AG04450 (cell line): ENCODE measurements at regions not wholly inside any gene's neighbourhood (a gene's known extent, or its start where the extent isn't known, plus 50 kb on each side); places are given as distances from the start of the nearest gene placed in this dataset.

Experiments used
- CTCF ChIA-PET: fragments of 300-600, 350-600 bp; formaldehyde crosslinking; extraction: SDS; loops from one replicate; lab custom pipeline; 2022; ENCODE audit warnings: antibody characterized with exemption, inconsistent platforms; lab: Charles Lee
- POLR2A ChIA-PET: fragments of 350-600 bp; formaldehyde crosslinking; extraction: SDS; loops from one replicate; lab custom pipeline; 2021; ENCODE audit warnings: antibody characterized with exemption, inconsistent platforms; lab: Yijun Ruan, JAX
- DNase-seq: peaks from one replicate; pipeline ENCODE4 v3.0.0-alpha.2; 2011; ENCODE audit warnings: low read depth, low spot score
- H3K27ac ChIP-seq: one replicate; pipeline ENCODE4 v1.5.1; 2012; ENCODE audit warnings: low read depth, low read length, control low read depth
- H3K27me3 ChIP-seq: one replicate; pipeline ENCODE4 v1.6.0; 2012; ENCODE audit warnings: low read length; ENCODE audit not compliant: control insufficient read depth, insufficient read depth
- H3K4me3 ChIP-seq: 2 replicates; pipeline ENCODE4 v1.5.1; 2011; ENCODE audit warnings: mild to moderate bottlenecking, low read depth, low read length, control low read depth
- H3K9me3 ChIP-seq: 2 replicates; pipeline ENCODE4 v1.5.1; 2012; ENCODE audit warnings: low read length; ENCODE audit not compliant: control insufficient read depth, insufficient read depth
- TF ChIP-seq, protein P1 (sequence below): IDR thresholded peaks from 2 replicates; pipeline ENCODE4 v1.5.1; 2011; ENCODE audit warnings: low read depth, low read length, control low read depth, inconsistent platforms

DNA sequence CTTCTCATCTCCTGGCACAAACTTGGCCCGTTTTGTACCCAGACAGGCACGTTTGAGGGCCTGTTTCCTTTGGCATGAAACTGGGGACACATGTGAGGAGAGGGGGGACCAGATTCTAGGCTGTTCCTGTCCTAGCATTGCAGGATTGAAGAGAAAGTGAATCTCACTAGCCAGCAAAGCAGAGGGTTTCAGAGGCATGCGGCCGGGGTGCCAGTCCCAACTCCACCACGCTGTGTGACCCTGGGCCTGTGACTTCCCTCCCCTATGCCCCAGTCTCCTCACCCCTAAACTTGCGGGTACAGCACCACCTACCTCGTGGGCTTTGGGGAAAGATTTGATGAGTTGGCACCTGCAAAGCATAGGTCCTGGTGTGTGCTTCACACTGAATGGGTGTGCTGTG lies 53.5 kb upstream of the CIBAR2 start:
- CTCF ChIA-PET = no interaction called here

GRCh38 chr16:85166281-85166680 lies 54.0 kb upstream of the CIBAR2 start:
- CTCF ChIA-PET = no interaction called here
- TF ChIP-seq, protein P1, sequence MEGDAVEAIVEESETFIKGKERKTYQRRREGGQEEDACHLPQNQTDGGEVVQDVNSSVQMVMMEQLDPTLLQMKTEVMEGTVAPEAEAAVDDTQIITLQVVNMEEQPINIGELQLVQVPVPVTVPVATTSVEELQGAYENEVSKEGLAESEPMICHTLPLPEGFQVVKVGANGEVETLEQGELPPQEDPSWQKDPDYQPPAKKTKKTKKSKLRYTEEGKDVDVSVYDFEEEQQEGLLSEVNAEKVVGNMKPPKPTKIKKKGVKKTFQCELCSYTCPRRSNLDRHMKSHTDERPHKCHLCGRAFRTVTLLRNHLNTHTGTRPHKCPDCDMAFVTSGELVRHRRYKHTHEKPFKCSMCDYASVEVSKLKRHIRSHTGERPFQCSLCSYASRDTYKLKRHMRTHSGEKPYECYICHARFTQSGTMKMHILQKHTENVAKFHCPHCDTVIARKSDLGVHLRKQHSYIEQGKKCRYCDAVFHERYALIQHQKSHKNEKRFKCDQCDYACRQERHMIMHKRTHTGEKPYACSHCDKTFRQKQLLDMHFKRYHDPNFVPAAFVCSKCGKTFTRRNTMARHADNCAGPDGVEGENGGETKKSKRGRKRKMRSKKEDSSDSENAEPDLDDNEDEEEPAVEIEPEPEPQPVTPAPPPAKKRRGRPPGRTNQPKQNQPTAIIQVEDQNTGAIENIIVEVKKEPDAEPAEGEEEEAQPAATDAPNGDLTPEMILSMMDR = no peak
- H3K27me3 ChIP-seq = no peaks in the 10 kb centered on the region
- POLR2A ChIA-PET = no interaction called here
- H3K4me3 ChIP-seq = no peak overlapping the region
- no peak overlapping the region for H3K27ac ChIP-seq
- H3K9me3 ChIP-seq = peaks cover 9% of the 10 kb centered on the region; the same call in 1 of the 2 replicates
- no peak for DNase-seq

More for the DNA sequence above, 53.5 kb upstream of the CIBAR2 start:
- H3K27ac ChIP-seq = no peak overlapping the region
- no peak for DNase-seq
- no peaks in the 10 kb centered on the region for H3K27me3 ChIP-seq
- POLR2A ChIA-PET = no interaction called here
- peaks cover 4% of the 10 kb centered on the region; the same call in 1 of the 2 replicates for H3K9me3 ChIP-seq
- H3K4me3 ChIP-seq = no peak overlapping the region
- TF ChIP-seq, protein P1 = no peak

- no peak for DNase-seq
- Histone ChIP-seq H3K27me3 (no peaks in the 10 kb centered on the region), H3K27ac (no peak overlapping the region), H3K9me3 (peaks cover 13% of the 10 kb centered on the region; the same call in 1 of the 2 replicates), H3K4me3 (no peak overlapping the region)
- ChIA-PET POLR2A (no interaction called here), CTCF (no interaction called here)
- TF ChIP-seq, protein P1 = no peak
Observed at GRCh38 chr16:85166699-85167588, 54.7 kb upstream of the CIBAR2 start.

DNA sequence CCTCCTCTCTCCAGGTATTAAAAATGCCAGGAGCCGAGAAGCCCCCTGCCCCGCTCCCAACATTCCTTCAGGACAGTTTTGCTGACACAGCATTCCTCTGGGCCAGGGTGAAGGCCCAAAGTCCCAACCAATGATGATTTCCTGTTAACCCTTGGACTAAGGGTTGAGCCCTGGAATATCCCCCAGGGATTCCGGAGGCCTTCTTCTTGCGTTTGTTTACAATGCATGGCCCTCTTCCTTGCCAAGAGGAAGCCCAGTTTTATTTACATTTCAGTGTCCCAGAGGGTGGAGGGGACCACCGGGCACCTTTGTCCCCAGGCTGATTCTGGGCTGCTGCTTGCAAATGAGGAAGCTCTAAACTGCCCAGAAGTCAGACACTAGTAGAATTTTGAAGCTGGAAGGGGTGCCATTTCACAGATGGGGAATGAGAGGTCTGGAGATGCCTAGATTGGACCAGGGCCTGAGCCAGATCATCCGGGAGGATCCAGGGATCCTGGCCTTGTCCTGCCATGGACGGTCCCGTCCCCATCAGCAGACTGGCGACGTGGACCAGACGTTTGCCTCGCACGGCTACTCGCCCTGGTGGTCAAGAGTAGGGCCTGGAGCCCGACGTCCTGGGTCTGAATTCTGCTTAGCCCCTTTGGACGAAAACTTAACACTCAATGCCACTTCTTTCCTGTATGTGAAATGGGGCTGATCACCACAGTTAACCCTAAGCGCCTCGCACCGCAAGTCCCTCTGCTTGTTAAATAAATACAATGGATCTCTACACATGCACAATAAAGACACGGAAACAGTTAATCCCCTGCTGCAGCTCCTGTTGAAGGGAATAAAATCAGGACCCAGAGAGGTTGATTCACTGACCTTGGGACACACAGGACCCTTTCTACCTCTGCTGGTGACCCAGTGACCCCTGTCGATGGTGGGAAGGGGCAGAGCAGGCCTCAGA lies 55.6 kb upstream of the CIBAR2 start:
- Histone ChIP-seq H3K4me3 (0 out of 2 replicates have a peak overlapping the region, but pooled peaks have one; percentile 4), H3K27ac (no peak overlapping the region), H3K9me3 (peaks cover 13% of the 10 kb centered on the region; the same call in 1 of the 2 replicates), H3K27me3 (no peaks in the 10 kb centered on the region)
- CTCF ChIA-PET = no interaction called here
- POLR2A ChIA-PET = no interaction called here
- TF ChIP-seq, protein P1 = no peak
- no peak for DNase-seq
